ENCODE measurements at regions not wholly inside any gene's neighbourhood (a gene's known extent, or its start where the extent isn't known, plus 50 kb on each side); places are given as distances from the start of the nearest gene placed in this dataset.

DNA sequence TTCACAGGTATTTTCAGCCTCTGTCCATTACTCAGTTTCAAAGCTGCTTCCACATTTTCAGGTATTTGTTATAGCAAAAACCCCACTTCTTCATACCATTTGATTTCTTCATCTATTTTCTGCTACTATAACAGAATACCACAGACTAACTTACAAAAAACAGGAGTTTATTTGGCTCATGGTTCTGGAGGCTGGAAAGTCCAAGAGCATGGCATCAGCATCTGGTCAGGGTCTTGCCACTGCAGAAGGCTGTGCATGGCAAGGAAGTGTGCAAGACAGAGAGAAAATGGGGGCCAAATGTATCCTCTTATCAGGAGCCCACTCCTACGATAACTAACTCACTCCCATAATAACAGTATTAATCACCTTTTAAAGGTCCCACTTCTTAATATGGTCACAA is 82.8 kb upstream of the FOXA2 start:
- no peaks in the 10 kb centered on the region for H3K36me3 Mint-ChIP-seq

GRCh38 chr20:22672191-22672590 is 87.8 kb upstream of the FOXA2 start:
- H2AFZ ChIP-seq (replicated peaks): no peak overlapping the region
- H3K36me3 ChIP-seq: no peaks in the 10 kb centered on the region
- no peaks in the 10 kb centered on the region for H3K4me1 ChIP-seq
- Mint-ChIP-seq H3K9me3 (peaks cover 16% of the 10 kb centered on the region), H3K4me3 (no peak overlapping the region), H3K27ac (no peak overlapping the region), H3K36me3 (no peaks in the 10 kb centered on the region), H3K27me3 (ENCODE audit: insufficient read depth, low read depth) (peaks cover 10% of the 10 kb centered on the region), H3K4me1 (no peaks in the 10 kb centered on the region)
- H4K20me1 ChIP-seq (ENCODE audit: low read depth): no peaks in the 10 kb centered on the region
- H3K4me3 ChIP-seq: no peak overlapping the region
- no peak overlapping the region for H3K9ac ChIP-seq
- no peaks in the 10 kb centered on the region for H3K27me3 ChIP-seq
- no peak for DNase-seq (ENCODE audit: low spot score)
- no peak overlapping the region for H3K4me2 ChIP-seq
- H3K27ac ChIP-seq: no peak overlapping the region
- peaks cover 6% of the 10 kb centered on the region for H3K9me3 ChIP-seq (ENCODE audit: low read depth)
- H3F3A ChIP-seq (ENCODE audit: low read depth): no peaks in the 10 kb centered on the region
- TF ChIP-seq EZH2 (IDR thresholded peaks at IDR 0.05) (no peak), EZH2phosphoT487 (IDR thresholded peaks at IDR 0.05) (no peak), CTCF (IDR thresholded peaks at IDR 0.05) (no peak)
- H3K79me2 ChIP-seq (ENCODE audit: low read depth): no peaks in the 10 kb centered on the region

More for the DNA sequence above, 82.8 kb upstream of the FOXA2 start:
- Mint-ChIP-seq H3K9me3 (peaks cover 16% of the 10 kb centered on the region), H3K27me3 (ENCODE audit: insufficient read depth, low read depth) (peaks cover 8% of the 10 kb centered on the region), H3K4me3 (no peak overlapping the region), H3K27ac (no peak overlapping the region), H3K4me1 (no peaks in the 10 kb centered on the region)
- peaks cover 4% of the 10 kb centered on the region for H3K4me1 ChIP-seq
- peaks cover 6% of the 10 kb centered on the region for H3K9me3 ChIP-seq (ENCODE audit: low read depth)
- no peak overlapping the region for H2AFZ ChIP-seq (replicated peaks)
- H3K27me3 ChIP-seq: peaks cover 7% of the 10 kb centered on the region
- H3K36me3 ChIP-seq: no peaks in the 10 kb centered on the region
- TF ChIP-seq EZH2 (IDR thresholded peaks at IDR 0.05) (no peak), CTCF (IDR thresholded peaks at IDR 0.05) (no peak), EZH2phosphoT487 (IDR thresholded peaks at IDR 0.05) (no peak)
- H3K9ac ChIP-seq: no peak overlapping the region
- no peaks in the 10 kb centered on the region for H4K20me1 ChIP-seq (ENCODE audit: low read depth)
- no peak overlapping the region for H3K27ac ChIP-seq
- H3K4me3 ChIP-seq: no peak overlapping the region
- no peak for DNase-seq (ENCODE audit: low spot score)
- H3K79me2 ChIP-seq (ENCODE audit: low read depth): no peaks in the 10 kb centered on the region
- no peak overlapping the region for H3K4me2 ChIP-seq
- no peaks in the 10 kb centered on the region for H3F3A ChIP-seq (ENCODE audit: low read depth)

DNA sequence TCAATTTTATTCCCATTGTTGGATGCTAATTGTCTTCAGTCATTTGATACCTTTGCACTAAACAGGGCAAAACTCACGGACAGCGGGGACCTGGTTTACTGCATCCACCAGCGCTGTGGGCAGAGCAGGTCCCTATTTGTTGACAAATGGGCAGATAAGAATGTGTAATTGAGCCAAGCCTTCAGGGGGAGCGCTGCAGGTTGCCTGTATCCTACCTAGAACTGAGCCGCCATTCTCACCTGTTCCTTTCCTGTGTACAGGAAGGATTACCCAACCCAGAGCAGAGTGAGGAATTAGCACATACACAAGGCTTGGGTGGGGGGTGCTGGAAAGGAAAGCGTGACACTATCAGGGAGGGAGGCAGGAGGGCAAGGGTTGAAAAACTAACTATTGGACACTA is 89.1 kb upstream of the FOXA2 start:
- no peak for TF ChIP-seq EZH2phosphoT487 (IDR thresholded peaks at IDR 0.05)

DNA sequence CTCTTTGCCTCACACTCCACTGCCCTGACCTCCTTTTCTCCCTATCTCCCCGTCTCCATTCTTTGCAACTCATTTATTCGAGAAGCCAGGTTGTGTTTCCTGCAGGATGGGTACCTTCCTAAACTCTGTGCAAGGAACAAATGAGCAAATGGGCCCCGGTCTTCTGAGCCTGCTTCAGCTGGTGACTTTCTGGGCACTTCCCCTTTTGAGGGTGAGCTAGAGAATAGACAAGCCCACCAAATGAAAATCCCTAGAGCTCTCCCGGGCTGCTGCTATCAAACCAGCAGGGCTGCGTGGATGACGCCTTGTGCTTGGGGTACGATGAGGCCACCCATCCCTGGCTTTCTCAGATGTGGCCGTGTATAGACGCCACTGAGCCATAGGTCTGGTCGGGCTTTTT is 91.0 kb upstream of the FOXA2 start:
- Mint-ChIP-seq H3K27me3 (ENCODE audit: insufficient read depth, low read depth) (peaks cover 12% of the 10 kb centered on the region), H3K36me3 (no peaks in the 10 kb centered on the region), H3K9me3 (peaks cover 10% of the 10 kb centered on the region), H3K4me3 (no peak overlapping the region), H3K27ac (no peak overlapping the region), H3K4me1 (no peaks in the 10 kb centered on the region)
- no peak overlapping the region for H2AFZ ChIP-seq (replicated peaks)
- no peak for DNase-seq (ENCODE audit: low spot score)
- H3K27ac ChIP-seq: no peak overlapping the region
- no peaks in the 10 kb centered on the region for H3K79me2 ChIP-seq (ENCODE audit: low read depth)
- no peaks in the 10 kb centered on the region for H4K20me1 ChIP-seq (ENCODE audit: low read depth)
- H3K27me3 ChIP-seq: no peaks in the 10 kb centered on the region
- TF ChIP-seq EZH2 (IDR thresholded peaks at IDR 0.05) (no peak), CTCF (IDR thresholded peaks at IDR 0.05) (no peak), EZH2phosphoT487 (IDR thresholded peaks at IDR 0.05) (no peak)
- H3K4me3 ChIP-seq: no peak overlapping the region
- no peak overlapping the region for H3K4me2 ChIP-seq
- no peaks in the 10 kb centered on the region for H3K36me3 ChIP-seq
- no peaks in the 10 kb centered on the region for H3K4me1 ChIP-seq
- H3F3A ChIP-seq (ENCODE audit: low read depth): no peaks in the 10 kb centered on the region
- H3K9me3 ChIP-seq (ENCODE audit: low read depth): peaks cover 5% of the 10 kb centered on the region
- no peak overlapping the region for H3K9ac ChIP-seq

More for the DNA sequence above, 89.1 kb upstream of the FOXA2 start:
- Histone ChIP-seq H3F3A (ENCODE audit: low read depth) (no peaks in the 10 kb centered on the region), H3K27me3 (no peaks in the 10 kb centered on the region), H3K36me3 (no peaks in the 10 kb centered on the region), H3K79me2 (ENCODE audit: low read depth) (no peaks in the 10 kb centered on the region), H3K27ac (no peak overlapping the region), H3K4me2 (no peak overlapping the region), H4K20me1 (ENCODE audit: low read depth) (no peaks in the 10 kb centered on the region), H3K4me1 (no peaks in the 10 kb centered on the region), H3K4me3 (no peak overlapping the region), H3K9me3 (ENCODE audit: low read depth) (peaks cover 6% of the 10 kb centered on the region), H3K9ac (no peak overlapping the region), H2AFZ (replicated peaks) (no peak overlapping the region)
- Mint-ChIP-seq H3K27ac (no peak overlapping the region), H3K4me3 (no peak overlapping the region), H3K9me3 (peaks cover 12% of the 10 kb centered on the region), H3K36me3 (no peaks in the 10 kb centered on the region), H3K27me3 (ENCODE audit: insufficient read depth, low read depth) (peaks cover 9% of the 10 kb centered on the region), H3K4me1 (no peaks in the 10 kb centered on the region)
- no peak for DNase-seq (ENCODE audit: low spot score)
